GM12874 (cell line): ENCODE measurements at regions not wholly inside any gene's neighbourhood (a gene's known extent, or its start where the extent isn't known, plus 50 kb on each side); places are given as distances from the start of the nearest gene placed in this dataset.

Experiments
- CTCF ChIP-seq: IDR thresholded peaks from 2 replicates; pipeline ENCODE4 v1.5.1; 2011; ENCODE audit warnings: low read depth, mild to moderate bottlenecking, control low read depth, low read length, moderate library complexity; ENCODE audit not compliant: insufficient read depth

- TF ChIP-seq CTCF, result no peak
These were observed 100.1 kb upstream of the ARL4C start for GRCh38 chr2:234596696-234597575.

- TF ChIP-seq CTCF, result no peak
These were observed 98.9 kb upstream of the ARL4C start for GRCh38 chr2:234595829-234596228.

- no peak for TF ChIP-seq CTCF
These were observed 97.8 kb upstream of the ARL4C start for GRCh38 chr2:234594715-234595114.

- TF ChIP-seq CTCF, result no peak
These were observed 96.8 kb upstream of the ARL4C start for GRCh38 chr2:234593636-234594035.

- no peak for TF ChIP-seq CTCF
These were observed 95.7 kb upstream of the ARL4C start for GRCh38 chr2:234592541-234592940.

GRCh38 chr2:234590076-234590475 is 93.2 kb upstream of the ARL4C start:
- no peak for TF ChIP-seq CTCF

GRCh38 chr2:234588054-234588430 is 91.2 kb upstream of the ARL4C start:
- TF ChIP-seq CTCF, result no peak
